ENCODE measurements at regions not wholly inside any gene's neighbourhood (a gene's known extent, or its start where the extent isn't known, plus 50 kb on each side); places are given as distances from the start of the nearest gene placed in this dataset.
A peak's percentile ranks its signal among the peaks of the same experiment; 100 is the strongest.

GRCh38 chr6:14187406-14187805 is 69.8 kb downstream of the CD83 start:
- DNase-seq (ENCODE audit: low spot score): no peak

- no peak for DNase-seq (ENCODE audit: low spot score)
These were observed 71.5 kb downstream of the CD83 start for GRCh38 chr6:14189074-14189473.

GRCh38 chr6:14190191-14190928 is 72.8 kb downstream of the CD83 start:
- no peak for DNase-seq (ENCODE audit: low spot score)

GRCh38 chr6:14190929-14191224 is 73.3 kb downstream of the CD83 start:
- no peak for DNase-seq (ENCODE audit: low spot score)

DNA sequence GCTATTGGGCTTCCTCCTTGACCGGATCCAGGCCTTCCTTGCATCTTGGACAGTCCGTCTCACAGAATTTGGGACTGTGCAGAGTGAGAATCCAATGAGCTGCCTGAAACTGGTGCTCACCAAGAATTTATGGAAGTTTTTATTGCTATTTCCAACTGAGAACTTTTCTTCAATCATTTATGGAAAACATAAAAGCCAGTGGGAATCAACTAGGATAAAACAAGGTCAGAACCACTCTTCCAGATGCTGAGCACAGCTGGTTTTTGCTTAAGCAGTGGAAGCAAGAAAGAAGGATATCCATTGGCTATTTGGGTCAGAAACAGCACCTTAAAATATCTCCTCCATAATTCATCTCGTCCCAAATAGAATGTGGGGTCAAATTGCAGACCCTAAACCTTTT is 74.2 kb downstream of the CD83 start:
- DNase-seq (ENCODE audit: low spot score): no peak

DNA sequence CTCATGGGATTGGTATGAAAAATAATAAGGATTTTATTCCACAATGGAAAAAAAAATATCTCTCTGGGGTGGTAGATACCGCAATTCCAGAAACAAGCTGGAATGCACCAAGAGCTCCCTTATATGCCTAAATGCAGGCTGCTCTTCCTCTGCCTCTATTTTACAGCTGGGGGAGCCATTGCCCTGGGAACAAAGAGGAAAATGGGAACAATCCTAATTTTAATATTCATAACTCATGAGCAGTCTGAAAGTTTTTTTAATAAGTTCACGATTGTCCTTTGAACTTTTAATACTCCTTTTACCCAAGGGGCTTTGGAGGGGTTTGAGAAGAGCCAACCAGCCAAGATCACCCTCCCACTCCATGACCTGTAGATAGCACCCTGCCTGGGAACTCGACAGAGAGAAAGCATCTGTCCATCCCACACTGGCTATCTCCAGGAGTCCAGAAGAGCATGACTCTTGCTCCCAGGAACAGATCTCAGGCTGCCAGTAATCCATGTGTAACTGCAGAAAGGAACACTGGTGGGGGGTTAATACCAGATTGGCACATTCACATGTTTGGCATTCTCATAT is 74.7 kb downstream of the CD83 start:
- DNase-seq (ENCODE audit: low spot score): no peak

DNA sequence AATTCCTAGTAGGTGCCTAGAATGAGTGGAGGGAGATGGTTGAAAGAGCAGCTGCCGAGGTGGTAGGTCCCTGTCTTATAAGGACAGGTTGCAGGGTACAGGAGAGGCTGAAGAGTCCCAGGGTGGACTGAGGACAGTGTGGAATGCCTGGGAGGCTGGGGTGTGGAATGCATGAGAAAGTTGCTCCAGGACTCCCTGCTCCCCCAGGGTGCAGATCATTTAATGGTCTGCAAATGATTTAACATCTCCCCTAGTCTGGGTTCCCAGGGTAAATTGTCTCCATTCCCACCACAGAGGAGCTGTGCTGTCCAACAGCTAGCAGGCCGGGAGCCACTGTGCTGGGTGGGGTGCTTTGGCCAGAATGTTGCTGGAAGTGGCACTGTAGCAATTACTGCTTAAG is 76.0 kb downstream of the CD83 start:
- no peak for DNase-seq (ENCODE audit: low spot score)

- no peak for DNase-seq (ENCODE audit: low spot score)
These were observed 76.9 kb downstream of the CD83 start for GRCh38 chr6:14194483-14194882.

DNA sequence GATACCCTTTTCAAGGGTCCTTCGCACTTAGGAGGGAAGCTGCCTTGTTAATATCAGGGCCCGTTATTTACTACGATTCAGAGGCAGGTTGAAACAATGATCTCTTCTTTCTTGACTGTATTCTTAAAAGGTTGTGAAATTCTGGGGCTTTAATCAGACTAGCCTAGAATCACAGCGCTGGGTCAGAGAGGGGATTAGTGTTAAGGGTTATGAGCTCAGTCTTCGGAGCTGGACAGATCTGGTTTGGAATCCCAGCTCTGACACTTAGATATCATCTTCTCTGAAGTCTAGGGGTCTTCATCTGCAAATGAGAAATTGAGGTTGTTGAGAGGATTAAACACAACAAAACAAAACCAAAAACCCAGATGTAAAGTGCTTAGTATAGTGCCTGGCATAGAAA is 77.4 kb downstream of the CD83 start:
- DNase-seq (ENCODE audit: low spot score): no peak

DNA sequence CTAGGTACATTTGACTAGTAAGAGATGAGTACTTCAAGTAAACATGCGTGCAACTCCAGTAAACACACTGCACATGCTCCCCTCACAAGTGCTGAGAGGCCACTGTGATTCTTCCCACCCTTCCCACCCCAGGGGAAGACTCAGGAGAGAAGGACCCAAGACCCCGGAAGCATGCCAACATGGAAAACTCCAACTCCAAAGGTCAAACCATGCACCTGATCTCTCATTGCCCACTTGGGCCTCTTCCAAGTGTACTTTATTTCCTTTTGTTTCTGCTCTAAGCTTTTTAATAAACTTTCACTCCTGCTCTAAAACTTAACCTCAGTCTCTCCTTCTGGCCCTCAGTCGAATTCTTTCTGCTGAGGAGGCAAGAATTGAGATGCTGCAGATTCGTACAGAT is 78.5 kb downstream of the CD83 start:
- DNase-seq (ENCODE audit: low spot score): no peak

GRCh38 chr6:14197118-14197517 is 79.5 kb downstream of the CD83 start:
- no peak for DNase-seq (ENCODE audit: low spot score)

DNA sequence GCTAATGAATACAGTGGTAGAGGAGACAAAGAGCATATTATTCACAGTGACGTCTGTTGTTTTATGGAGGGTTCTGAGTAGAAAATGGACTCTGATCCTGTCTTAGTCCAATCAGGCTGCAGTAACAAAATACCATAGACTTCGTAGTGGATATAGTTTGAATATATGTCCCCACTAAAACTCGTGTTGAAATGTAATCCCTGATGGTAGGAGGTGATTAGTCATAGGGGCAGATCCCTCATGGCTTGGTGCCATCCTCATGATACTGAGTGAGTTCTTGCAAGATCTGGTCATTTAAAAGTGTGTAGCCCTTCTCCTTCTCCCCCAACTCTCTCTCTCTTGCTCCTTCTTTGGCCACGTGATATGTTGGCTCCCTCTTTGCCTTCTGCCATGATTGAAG is 82.5 kb downstream of the CD83 start:
- DNase-seq (ENCODE audit: low spot score): no peak

DNA sequence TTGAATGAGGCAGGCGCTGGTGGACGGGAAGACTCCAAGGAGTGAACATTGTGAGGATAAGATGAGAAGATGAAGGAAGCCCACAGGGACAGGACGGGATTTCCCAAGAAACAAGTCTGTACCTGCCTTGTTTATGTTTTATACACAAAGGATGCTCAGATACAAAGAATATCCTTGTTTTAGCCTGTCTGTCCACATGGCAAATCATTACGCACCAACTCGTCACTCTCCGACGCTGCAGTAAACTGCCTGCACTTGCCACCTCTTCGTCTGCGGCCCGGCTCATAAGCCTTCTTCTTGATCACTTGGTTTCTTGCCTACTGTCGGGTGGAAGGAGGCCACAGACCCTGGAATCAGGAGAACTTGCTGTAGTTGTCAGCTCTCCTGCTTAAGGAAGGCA is 85.4 kb downstream of the CD83 start:
- no peak for DNase-seq (ENCODE audit: low spot score)

DNA sequence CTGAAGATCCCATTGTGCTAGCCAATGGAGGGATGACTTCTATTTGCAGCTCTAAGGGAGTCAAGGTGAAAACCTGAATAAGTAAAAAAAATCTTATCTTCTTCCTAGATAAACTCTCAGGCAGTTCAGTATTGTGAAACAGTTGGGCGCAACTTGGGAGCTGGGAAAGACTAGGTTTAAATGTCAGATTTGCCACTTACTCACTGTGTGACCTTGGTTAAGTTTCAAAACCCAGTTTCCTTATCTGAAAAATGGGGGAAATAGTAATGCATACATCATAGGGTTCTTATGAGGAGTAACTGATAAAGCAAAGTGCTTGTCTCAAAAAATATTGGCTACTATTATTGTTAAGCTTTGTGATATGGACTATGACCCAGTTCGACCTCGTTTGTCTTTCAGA is 88.8 kb downstream of the CD83 start:
- no peak for DNase-seq (ENCODE audit: low spot score)

DNA sequence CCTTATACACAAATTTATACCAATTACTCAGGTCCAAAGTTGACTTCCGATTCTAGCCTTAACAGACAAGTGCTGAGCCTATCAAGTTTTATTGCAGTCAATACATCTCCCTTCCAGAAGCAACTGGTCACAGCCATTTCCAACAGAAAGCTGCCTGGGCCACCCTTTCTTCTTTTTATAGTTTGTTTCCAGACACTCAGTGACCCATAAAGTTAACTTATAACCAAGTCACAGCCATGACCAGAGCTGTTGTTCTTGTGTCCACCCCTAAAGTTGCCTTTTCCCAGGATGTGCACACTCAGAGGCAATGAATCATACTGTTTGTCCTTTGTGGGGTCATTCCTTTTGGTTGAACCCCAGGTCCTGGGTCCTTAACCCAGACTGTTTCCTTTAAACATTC is 89.9 kb downstream of the CD83 start:
- DNase-seq (ENCODE audit: low spot score): no peak

DNA sequence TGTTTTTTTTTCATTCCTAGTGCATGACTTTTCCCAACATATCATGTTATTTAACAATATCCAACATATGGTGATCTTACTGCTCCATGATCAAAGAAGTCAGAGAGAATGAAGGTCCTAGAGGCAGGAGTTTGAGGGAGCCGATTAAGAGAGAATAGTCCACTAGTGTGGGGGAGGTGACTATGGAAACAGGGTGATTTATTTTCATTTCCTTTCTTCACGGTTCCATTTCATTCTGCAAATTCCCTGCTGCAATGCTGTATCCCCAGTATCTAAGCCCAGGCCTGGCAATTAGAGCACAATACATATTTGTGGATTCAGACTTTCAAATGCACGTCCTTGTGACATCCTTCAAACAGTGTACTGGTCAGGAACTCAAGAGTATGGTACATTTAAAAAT is 91.4 kb downstream of the CD83 start:
- no peak for DNase-seq (ENCODE audit: low spot score)

DNA sequence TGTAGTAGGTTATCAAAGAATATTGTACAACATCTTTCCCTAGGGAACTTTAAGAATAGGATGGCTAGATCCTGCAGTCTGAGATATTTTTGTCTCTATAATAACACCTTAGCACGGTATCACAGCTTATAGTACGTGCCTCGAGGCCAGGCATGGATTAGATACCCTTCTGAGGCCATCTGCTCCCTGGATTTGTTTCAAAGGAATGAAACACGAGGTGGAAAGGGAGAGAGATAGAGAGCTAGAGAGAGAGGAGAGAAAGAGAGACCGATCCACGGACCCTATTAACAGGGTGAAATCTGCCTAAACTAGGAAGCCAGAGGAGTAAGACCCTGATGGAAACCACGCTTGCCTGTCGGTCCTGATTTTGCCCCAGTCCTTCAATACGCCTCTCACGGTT is 92.5 kb downstream of the CD83 start:
- DNase-seq (ENCODE audit: low spot score): no peak

DNA sequence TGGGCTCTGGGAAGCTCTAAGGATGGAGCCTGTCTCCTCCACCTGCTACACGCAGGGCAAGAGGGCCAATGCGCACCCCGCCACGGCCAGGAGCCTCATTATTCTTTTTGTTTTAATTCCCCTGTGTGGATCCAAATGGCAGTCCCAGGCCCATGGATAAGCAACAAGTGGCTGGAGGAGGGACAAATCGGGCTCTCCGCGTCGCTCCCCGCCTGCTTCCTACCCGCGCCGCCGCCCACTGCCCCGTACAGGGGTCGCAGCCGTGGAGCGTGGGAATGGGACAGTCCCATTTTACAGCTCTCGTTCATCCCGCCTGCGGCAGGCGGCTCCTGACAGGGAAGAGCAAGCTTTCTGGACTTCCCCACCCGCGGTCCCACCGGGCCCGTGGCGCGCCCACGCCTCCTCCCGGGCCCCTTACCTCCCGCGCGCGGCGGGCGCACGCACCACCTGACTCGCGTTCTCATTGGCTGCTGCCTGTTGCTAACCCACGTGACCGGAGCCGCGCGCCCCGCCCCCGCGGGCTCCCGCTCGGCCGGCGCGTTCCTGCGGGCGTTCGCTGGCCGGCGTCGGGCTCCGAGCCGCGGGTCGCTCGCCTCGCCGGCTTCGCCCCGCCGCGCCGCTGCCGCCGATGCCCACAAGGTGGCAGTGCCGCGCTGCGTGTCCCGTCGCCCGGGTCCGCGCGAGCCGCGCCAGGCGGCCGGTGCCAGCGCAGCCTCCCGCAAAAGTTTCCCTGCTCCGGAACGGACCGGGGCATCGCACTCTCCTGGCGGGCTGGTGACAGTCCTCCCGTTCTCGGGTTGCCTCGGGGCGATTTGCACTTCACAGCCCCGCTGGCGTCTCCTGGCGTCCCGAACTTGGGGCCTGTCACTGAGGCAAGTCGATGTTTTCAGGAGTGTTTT is 93.3 kb downstream of the CD83 start:
- DNase-seq (ENCODE audit: low spot score): peak; percentile 92

GRCh38 chr6:14211562-14211942 is 94.0 kb downstream of the CD83 start:
- DNase-seq (ENCODE audit: low spot score): peak; percentile 28

GRCh38 chr6:14212020-14212419 is 94.4 kb downstream of the CD83 start:
- DNase-seq (ENCODE audit: low spot score): no peak

DNA sequence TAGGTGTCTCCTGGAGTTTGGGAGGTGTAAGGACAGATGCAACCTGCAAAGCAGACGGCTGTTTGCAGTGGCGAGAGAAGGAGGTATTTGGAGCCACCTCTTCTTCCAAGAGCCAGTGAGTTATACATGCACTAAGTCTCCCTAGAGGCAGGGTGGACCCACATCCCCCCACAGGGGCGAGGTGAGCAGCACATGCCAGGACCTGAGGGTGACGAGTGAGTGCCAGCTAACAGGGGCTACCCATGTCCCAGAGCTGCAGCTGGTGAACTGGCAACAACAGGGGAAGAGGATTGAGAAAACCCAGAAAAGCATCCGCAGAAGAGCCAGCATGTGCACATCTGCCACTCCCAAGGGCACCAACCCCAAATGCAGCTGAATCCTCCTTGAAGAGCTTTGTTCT is 95.1 kb downstream of the CD83 start:
- no peak for DNase-seq (ENCODE audit: low spot score)

- DNase-seq (ENCODE audit: low spot score): no peak
These were observed 99.5 kb downstream of the CD83 start for GRCh38 chr6:14216946-14217684.

Measured in Ammon's horn (tissue), 1 donor.